Caco-2 (cell line): ENCODE measurements at regions not wholly inside any gene's neighbourhood (a gene's known extent, or its start where the extent isn't known, plus 50 kb on each side); places are given as distances from the start of the nearest gene placed in this dataset.

Experiments used
- BruUV-seq: library from RNA; stranded (reverse); fragments of 400-500 nt; replicated peaks from 2 replicates; lab custom pipeline; 2021; lab: Mats Ljungman, UMichigan
- CTCF ChIA-PET: fragments of 300-600 bp; sonication (Branson Sonifier 250); formaldehyde crosslinking; loops from one replicate; lab custom pipeline; 2022; ENCODE audit warnings: antibody characterized with exemption; lab: Charles Lee
- POLR2A ChIA-PET: fragments of 300-600 bp; sonication (Branson Sonifier 250); formaldehyde crosslinking; loops from one replicate; lab custom pipeline; 2022; ENCODE audit warnings: antibody characterized with exemption; lab: Charles Lee
- DNase-seq, 2 experiments: peaks; one replicate each; pipeline versions ENCODE4 v3.0.0 to v3.0.0-alpha.2; 2020 to 2022
- H3K27me3 ChIP-seq: replicated peaks from 2 replicates; pipeline ENCODE4 v1.6.0; 2011; ENCODE audit warnings: low read length; ENCODE audit not compliant: control insufficient read depth, insufficient read depth
- H3K36me3 ChIP-seq: 2 replicates; pipeline ENCODE4 v1.5.1; 2011; ENCODE audit warnings: low read length; ENCODE audit not compliant: control insufficient read depth, insufficient read depth
- H3K4me1 ChIP-seq: fragments of 250-450 bp; sonication (Bioruptor Pico); 2 replicates; pipeline ENCODE4 v1.5.1; 2020; ENCODE audit warnings: mild to moderate bottlenecking
- H3K4me3 ChIP-seq: 2 replicates; pipeline ENCODE4 v1.5.1; 2011; ENCODE audit warnings: low read depth, mild to moderate bottlenecking, control low read depth, low read length
- H3K9me3 ChIP-seq: fragments of 250-450 bp; sonication (Bioruptor Pico); 2 replicates; pipeline ENCODE4 v1.5.1; 2020; ENCODE audit warnings: mild to moderate bottlenecking, moderate library complexity
- H3K27ac Mint-ChIP-seq: one replicate; pipeline ENCODE4 v1.8.0; 2022; ENCODE audit warnings: mixed read lengths; ENCODE audit not compliant: unreplicated experiment
- H3K27me3 Mint-ChIP-seq: one replicate; pipeline ENCODE4 v1.8.0; 2022; ENCODE audit warnings: mixed read lengths; ENCODE audit not compliant: insufficient read depth, unreplicated experiment
- H3K36me3 Mint-ChIP-seq: one replicate; pipeline ENCODE4 v1.8.0; 2022; ENCODE audit warnings: mild to moderate bottlenecking, mixed read lengths; ENCODE audit not compliant: insufficient read depth, unreplicated experiment
- H3K4me1 Mint-ChIP-seq: one replicate; pipeline ENCODE4 v1.8.0; 2022; ENCODE audit warnings: low read depth, mixed read lengths; ENCODE audit not compliant: unreplicated experiment
- H3K4me3 Mint-ChIP-seq: one replicate; pipeline ENCODE4 v1.8.0; 2022; ENCODE audit warnings: mild to moderate bottlenecking, moderate library complexity, mixed read lengths; ENCODE audit not compliant: unreplicated experiment
- H3K9me3 Mint-ChIP-seq: one replicate; pipeline ENCODE4 v1.8.0; 2022; ENCODE audit warnings: mixed read lengths; ENCODE audit not compliant: unreplicated experiment
- intact Hi-C: fragments of 100-400 bp; cut with micrococcal nuclease; formaldehyde crosslinking; loops from one replicate; pipeline ENCODE4 v1.10.0; 2022; ENCODE audit not compliant: unreplicated experiment
- TF ChIP-seq, protein P1 (sequence below), 2 experiments: fragments of 200-600 bp in 1 of 2; IDR thresholded peaks; 1 replicate in 1 of 2; 2 replicates in 1 of 2; pipeline versions ENCODE4 v1.5.1 to v1.8.0; 2011 to 2022; ENCODE audit warnings: antibody characterized with exemption in 1 of 2, control low read depth in 1 of 2, inconsistent platforms in 1 of 2, low read depth in 1 of 2, low read length in 1 of 2, mild to moderate bottlenecking in 1 of 2, moderate library complexity in 1 of 2; ENCODE audit not compliant: insufficient read depth in 1 of 2, severe bottlenecking in 1 of 2, unreplicated experiment in 1 of 2

- Mint-ChIP-seq H3K4me3 (no peak overlapping the region), H3K9me3 (no peaks in the 10 kb centered on the region), H3K27me3 (peaks cover 3% of the 10 kb centered on the region), H3K27ac (no peak overlapping the region), H3K4me1 (no peaks in the 10 kb centered on the region), H3K36me3 (no peaks in the 10 kb centered on the region)
- DNase-seq: no peak
- intact Hi-C loops: no loop called here
- BruUV-seq: no TSS peak
- ChIA-PET CTCF (no interaction called here), POLR2A (no interaction called here)
- no peaks in the 10 kb centered on the region for H3K36me3 ChIP-seq
- no peak overlapping the region for H3K4me3 ChIP-seq
- TF ChIP-seq, protein P1, sequence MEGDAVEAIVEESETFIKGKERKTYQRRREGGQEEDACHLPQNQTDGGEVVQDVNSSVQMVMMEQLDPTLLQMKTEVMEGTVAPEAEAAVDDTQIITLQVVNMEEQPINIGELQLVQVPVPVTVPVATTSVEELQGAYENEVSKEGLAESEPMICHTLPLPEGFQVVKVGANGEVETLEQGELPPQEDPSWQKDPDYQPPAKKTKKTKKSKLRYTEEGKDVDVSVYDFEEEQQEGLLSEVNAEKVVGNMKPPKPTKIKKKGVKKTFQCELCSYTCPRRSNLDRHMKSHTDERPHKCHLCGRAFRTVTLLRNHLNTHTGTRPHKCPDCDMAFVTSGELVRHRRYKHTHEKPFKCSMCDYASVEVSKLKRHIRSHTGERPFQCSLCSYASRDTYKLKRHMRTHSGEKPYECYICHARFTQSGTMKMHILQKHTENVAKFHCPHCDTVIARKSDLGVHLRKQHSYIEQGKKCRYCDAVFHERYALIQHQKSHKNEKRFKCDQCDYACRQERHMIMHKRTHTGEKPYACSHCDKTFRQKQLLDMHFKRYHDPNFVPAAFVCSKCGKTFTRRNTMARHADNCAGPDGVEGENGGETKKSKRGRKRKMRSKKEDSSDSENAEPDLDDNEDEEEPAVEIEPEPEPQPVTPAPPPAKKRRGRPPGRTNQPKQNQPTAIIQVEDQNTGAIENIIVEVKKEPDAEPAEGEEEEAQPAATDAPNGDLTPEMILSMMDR (IDR thresholded peaks at IDR 0.05; ENCODE audit: insufficient read depth in 1 of 2, low read depth in 1 of 2, low read length in 1 of 2, severe bottlenecking in 1 of 2, unreplicated experiment in 1 of 2): no peak
- H3K27me3 ChIP-seq: no peaks in the 10 kb centered on the region
- H3K9me3 ChIP-seq: peaks cover 3% of the 10 kb centered on the region; the same call in 1 of the 2 replicates
- peaks cover 5% of the 10 kb centered on the region; the same call in 1 of the 2 replicates for H3K4me1 ChIP-seq
Measured at GRCh38 chr2:46829231-46829995, 86.2 kb downstream of the MCFD2 start.

- H3K4me1 ChIP-seq: peaks cover 5% of the 10 kb centered on the region; the same call in 1 of the 2 replicates
- no peak overlapping the region for H3K4me3 ChIP-seq
- H3K27me3 ChIP-seq: no peaks in the 10 kb centered on the region
- H3K9me3 Mint-ChIP-seq: no peaks in the 10 kb centered on the region
- DNase-seq: no peak
- CTCF ChIA-PET: no interaction called here
- TF ChIP-seq, protein P1 (IDR thresholded peaks at IDR 0.05; ENCODE audit: insufficient read depth in 1 of 2, low read depth in 1 of 2, low read length in 1 of 2, severe bottlenecking in 1 of 2, unreplicated experiment in 1 of 2): no peak
- no peaks in the 10 kb centered on the region for H3K36me3 Mint-ChIP-seq
- POLR2A ChIA-PET: no interaction called here
- H3K4me1 Mint-ChIP-seq: no peaks in the 10 kb centered on the region
- intact Hi-C loops: no loop called here
- no peaks in the 10 kb centered on the region for H3K36me3 ChIP-seq
- peaks cover 3% of the 10 kb centered on the region for H3K27me3 Mint-ChIP-seq
- H3K4me3 Mint-ChIP-seq: no peak overlapping the region
- peaks cover 3% of the 10 kb centered on the region; the same call in 1 of the 2 replicates for H3K9me3 ChIP-seq
- no peak overlapping the region for H3K27ac Mint-ChIP-seq
- no TSS peak for BruUV-seq
Measured at GRCh38 chr2:46828491-46829230, 86.9 kb downstream of the MCFD2 start.

GRCh38 chr2:46828135-46828438 lies 87.5 kb downstream of the MCFD2 start:
- no peaks in the 10 kb centered on the region for H3K36me3 Mint-ChIP-seq
- no peak overlapping the region for H3K4me3 Mint-ChIP-seq
- TF ChIP-seq, protein P1 (IDR thresholded peaks at IDR 0.05; ENCODE audit: insufficient read depth in 1 of 2, low read depth in 1 of 2, low read length in 1 of 2, severe bottlenecking in 1 of 2, unreplicated experiment in 1 of 2): no peak
- peaks cover 3% of the 10 kb centered on the region; the same call in 1 of the 2 replicates for H3K9me3 ChIP-seq
- no peak overlapping the region for H3K27ac Mint-ChIP-seq
- ChIA-PET CTCF (no interaction called here), POLR2A (no interaction called here)
- H3K36me3 ChIP-seq: no peaks in the 10 kb centered on the region
- H3K27me3 ChIP-seq: no peaks in the 10 kb centered on the region
- BruUV-seq: no TSS peak
- no peak overlapping the region for H3K4me3 ChIP-seq
- no peaks in the 10 kb centered on the region for H3K9me3 Mint-ChIP-seq
- intact Hi-C loops: no loop called here
- peaks cover 5% of the 10 kb centered on the region; the same call in 1 of the 2 replicates for H3K4me1 ChIP-seq
- peaks cover 3% of the 10 kb centered on the region for H3K27me3 Mint-ChIP-seq
- H3K4me1 Mint-ChIP-seq: no peaks in the 10 kb centered on the region
- DNase-seq: no peak
